ENCODE measurements at regions not wholly inside any gene's neighbourhood (a gene's known extent, or its start where the extent isn't known, plus 50 kb on each side); places are given as distances from the start of the nearest gene placed in this dataset.

DNA sequence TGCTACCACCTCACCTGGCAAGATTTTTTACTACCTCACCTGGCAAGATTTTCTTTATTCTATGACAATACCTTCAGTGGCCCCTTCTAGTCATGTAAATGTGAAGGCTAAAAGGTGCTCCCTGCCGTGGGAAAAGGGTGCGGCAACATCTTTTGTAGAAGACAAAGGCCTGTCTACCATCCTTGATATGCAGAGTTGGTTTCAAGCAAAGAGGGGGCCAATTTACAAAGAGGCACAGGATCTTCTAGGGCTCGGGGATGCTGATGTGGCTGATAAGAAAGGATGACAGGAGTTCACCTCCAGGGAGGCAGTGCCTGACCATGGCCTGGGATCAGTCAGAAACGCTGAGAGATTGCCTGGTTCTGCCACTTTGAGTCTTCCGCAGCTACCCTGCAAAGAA lies 165.4 kb upstream of the SLC1A4 start:
- TF ChIP-seq, protein P1, sequence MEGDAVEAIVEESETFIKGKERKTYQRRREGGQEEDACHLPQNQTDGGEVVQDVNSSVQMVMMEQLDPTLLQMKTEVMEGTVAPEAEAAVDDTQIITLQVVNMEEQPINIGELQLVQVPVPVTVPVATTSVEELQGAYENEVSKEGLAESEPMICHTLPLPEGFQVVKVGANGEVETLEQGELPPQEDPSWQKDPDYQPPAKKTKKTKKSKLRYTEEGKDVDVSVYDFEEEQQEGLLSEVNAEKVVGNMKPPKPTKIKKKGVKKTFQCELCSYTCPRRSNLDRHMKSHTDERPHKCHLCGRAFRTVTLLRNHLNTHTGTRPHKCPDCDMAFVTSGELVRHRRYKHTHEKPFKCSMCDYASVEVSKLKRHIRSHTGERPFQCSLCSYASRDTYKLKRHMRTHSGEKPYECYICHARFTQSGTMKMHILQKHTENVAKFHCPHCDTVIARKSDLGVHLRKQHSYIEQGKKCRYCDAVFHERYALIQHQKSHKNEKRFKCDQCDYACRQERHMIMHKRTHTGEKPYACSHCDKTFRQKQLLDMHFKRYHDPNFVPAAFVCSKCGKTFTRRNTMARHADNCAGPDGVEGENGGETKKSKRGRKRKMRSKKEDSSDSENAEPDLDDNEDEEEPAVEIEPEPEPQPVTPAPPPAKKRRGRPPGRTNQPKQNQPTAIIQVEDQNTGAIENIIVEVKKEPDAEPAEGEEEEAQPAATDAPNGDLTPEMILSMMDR (IDR thresholded peaks at IDR 0.05; ENCODE audit: borderline replicate concordance, extremely low read depth, low read length, poor library complexity, severe bottlenecking): no peak
- no peak for TF ChIP-seq EZH2 (IDR thresholded peaks at IDR 0.05; ENCODE audit: borderline replicate concordance, low read depth, low read length, severe bottlenecking)

Data from DND-41 (cell line).